Fibroblast of upper back skin (primary cell): ENCODE measurements at regions not wholly inside any gene's neighbourhood (a gene's known extent, or its start where the extent isn't known, plus 50 kb on each side); places are given as distances from the start of the nearest gene placed in this dataset.
A peak's percentile ranks its signal among the peaks of the same experiment; 100 is the strongest.

Experiments used
- DNase-seq: peaks from one replicate; pipeline ENCODE4 v3.0.0-alpha.2; 2013

GRCh38 chr16:86377251-86378022, 132.9 kb upstream of the FOXF1 start:
- DNase-seq, result no peak

DNA sequence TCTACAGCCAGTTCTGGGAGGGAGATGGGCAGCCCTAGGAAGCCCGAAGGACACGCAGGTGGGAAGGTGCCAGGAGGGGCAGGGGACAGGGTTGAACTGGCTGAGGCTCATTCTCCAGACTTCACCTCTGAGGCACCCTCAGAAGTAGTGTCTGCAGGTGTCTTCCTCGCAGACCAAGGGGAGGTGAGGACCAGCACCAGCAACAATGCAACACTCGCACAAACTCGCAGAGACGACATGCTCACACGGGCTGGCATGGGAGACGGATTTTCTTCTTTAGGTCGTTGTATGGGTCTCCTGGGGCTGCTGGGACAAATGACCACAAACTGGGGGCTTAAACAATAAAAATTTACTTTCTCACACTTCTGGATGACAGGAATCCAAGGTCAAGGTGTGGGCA, 132.2 kb upstream of the FOXF1 start:
- no peak for DNase-seq

DNA sequence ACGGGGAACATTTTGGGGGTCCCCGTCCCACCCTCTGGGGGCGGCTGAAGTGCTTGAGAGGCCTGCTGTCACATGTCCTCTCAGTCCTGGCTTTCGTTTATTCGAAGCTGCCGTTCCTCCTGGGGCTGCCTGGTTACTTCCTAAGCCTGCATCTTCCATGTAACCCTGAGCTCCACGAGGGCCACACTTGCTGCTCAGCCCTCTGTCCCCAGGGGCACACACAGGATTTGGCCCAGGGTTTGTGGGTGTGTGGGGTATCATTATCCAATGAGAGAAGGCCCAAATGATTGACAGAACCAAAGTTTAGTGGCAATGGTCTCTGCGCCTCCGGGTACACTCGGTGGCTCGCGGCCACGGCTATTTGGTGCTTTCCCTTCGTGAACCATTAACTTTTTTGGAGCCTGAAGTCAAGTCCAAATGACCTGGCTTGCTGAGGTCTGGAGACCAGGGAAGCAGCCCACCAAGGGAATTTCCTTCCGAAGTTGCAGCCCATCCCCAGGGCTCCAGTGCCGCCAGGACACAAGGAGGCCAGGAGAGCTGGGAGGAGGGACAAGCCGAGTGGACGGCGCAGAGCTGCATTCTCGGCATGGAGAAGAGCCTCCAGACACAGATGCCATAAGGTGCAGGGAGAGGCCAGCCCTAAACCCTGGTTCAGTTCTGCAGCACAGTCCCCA, 131.4 kb upstream of the FOXF1 start:
- no peak for DNase-seq

DNA sequence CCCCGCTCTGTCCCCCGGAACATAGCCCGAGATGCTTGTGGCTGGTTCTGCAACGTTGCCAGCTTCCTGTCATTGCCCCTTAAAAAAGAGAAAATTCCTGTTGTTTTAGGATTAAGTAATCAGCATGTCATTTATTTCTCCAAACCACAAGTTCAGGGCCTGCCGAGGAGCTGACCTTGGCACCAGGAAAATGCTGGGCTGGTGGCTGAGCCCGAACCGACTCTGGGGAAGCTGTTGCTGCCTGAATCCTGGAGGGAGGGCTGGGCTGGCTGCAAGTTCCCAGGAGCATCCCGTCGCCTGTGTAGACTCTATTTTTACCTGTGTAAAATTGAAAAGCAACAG, 130.9 kb upstream of the FOXF1 start:
- peak; percentile 66 for DNase-seq

GRCh38 chr16:86380030-86380429, 130.3 kb upstream of the FOXF1 start:
- no peak for DNase-seq

DNA sequence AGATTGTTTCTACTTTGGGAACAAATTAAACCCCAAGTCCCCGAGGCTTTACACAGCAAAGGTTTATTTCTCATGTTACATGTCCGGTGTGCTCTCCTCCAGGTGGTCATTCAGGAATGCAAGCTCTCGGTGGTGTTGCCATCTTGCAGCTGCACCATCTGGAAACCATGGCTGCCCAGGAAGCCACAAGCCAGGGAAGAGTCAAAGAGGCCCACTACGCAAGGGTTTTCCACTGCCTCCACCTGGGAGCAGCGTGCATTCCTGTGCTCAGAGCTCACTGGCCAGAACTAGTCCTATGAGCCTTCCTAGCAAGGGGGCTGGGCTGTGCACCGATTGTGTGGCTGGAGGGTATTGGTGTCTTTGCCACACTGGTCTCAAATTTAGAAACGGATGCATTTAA, 128.8 kb upstream of the FOXF1 start:
- DNase-seq, result peak; percentile 32

DNA sequence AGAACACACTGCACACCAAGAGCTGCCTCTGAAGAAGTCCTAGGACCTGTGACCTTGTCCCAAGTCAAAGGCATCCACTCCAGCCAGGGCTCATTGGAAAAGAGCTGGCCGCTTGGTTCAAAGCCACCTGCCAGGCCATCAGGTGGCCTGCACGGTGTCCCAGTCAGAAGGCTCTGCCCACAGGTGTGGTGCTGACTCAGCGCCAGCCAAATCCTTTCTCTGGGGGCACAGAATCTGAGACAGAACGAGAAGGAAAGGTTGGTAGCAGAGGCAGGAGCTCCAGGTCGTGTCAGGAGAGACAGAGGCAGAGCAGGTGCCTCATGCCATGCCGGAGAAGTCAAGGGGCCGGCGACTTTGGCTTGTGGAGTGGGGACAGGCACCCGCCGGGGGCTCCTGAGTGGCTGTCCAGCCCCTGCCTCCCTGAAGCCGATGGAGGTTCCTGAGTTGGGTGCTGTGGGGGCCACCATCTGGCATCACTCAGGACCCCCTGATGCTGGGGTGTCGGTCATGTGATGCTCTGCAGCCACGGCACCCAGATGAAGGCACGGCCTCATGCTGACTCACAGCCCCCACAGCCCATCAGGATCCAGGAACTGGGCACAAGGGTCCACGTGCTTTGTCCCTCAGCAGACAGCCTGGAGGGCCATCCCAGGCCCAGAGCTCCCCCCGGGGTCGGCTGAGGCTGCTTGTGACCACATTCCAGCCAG, 128.1 kb upstream of the FOXF1 start:
- DNase-seq, result no peak

DNA sequence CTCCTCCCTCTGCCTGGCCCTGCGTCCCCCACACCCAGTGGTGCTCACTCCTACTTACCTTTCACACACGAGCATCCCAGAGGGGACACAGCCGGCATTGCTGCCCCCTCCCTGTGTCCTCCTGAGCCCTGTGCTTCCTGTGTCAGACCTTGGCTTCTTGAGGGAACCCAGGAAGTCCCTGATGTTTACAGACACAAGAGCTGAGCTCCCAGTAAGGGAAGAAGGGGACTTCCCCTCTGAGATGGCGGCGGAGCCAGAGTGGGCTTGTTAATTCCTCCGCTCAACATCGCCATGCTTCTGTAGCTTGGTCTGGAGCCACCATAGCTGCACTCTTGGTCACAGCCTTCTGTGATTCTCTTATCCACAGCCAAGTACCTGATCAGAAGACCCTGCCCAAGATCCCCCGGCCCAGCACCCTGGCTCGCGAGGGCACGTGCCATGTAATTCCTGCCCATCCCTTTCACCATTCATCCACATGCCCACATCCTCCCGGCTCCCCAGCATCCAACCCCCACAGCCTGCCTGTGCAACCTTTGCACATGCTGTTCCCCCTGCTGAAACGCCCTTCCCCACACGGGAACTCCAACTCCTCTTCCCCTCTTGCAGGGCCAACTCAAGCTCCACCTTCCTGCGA, 127.4 kb upstream of the FOXF1 start:
- DNase-seq, result no peak

- peak; percentile 73 for DNase-seq
Observed at GRCh38 chr16:86383488-86384262, 126.7 kb upstream of the FOXF1 start.

DNA sequence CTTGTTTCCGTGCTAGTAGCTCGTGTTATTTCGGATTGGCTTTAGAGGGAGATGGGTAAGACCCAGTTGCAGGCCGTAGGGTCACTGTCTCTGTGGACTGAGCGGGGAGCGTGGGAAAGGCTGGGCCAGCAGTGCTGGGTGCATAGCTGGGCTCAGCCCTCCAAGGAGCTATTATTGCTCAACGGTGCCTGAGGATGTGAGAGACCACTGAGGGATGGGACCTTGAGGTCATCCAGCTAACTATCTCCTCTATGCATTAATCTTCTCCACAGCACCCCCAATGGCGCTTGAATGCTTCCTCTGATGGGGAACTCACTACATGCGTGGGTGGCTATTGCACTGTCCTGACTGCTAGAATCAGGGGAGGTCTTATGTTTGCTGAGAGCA, 126.1 kb upstream of the FOXF1 start:
- DNase-seq, result no peak

- DNase-seq, result no peak
Observed at GRCh38 chr16:86384980-86385379, 125.3 kb upstream of the FOXF1 start.

GRCh38 chr16:86387468-86388440, 122.6 kb upstream of the FOXF1 start:
- DNase-seq, result peak; percentile 95

GRCh38 chr16:86388976-86389375, 121.4 kb upstream of the FOXF1 start:
- no peak for DNase-seq

- peak; percentile 31 for DNase-seq
Observed at GRCh38 chr16:86389566-86390328, 120.6 kb upstream of the FOXF1 start.

- DNase-seq, result no peak
Observed at GRCh38 chr16:86390335-86390734, 120.0 kb upstream of the FOXF1 start.

DNA sequence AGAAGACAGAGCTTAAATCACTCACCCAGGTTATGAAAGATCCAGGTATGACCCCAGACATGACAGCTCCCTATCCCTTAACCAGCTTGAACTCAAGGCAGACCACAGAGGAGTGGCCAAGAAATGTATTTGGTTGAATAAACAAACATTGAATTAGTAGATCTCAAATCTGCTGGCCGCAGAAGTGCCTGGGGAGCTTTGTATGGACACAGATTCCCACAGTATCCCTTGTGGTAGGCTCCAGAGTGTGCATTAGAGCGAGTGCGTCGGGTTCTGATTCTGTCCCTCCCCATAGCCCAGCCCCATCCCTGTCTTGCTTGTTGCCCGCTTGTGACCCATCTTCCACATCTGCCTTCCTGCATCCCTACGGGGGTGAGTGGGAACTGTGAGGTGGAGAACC, 118.8 kb upstream of the FOXF1 start:
- DNase-seq, result no peak

DNA sequence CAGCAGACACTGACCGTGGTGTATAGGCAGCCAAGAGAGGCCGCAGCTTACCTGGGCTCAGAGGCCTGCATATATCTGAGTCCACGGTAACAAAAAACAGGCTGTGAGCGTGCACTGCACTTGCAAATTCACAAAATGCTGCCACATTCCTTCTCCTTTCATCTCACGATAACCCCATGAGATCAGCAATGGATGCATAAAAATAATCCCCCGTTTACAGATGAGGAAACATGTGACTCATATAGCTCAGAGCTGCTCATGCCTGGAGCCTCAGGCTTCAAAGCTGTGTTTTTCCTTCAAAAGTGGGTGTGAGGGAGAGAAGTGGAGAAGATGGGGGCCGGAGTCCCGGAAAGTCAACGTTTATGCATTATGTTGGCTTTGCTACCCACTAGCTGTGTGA, 118.3 kb upstream of the FOXF1 start:
- DNase-seq, result peak; percentile 71

DNA sequence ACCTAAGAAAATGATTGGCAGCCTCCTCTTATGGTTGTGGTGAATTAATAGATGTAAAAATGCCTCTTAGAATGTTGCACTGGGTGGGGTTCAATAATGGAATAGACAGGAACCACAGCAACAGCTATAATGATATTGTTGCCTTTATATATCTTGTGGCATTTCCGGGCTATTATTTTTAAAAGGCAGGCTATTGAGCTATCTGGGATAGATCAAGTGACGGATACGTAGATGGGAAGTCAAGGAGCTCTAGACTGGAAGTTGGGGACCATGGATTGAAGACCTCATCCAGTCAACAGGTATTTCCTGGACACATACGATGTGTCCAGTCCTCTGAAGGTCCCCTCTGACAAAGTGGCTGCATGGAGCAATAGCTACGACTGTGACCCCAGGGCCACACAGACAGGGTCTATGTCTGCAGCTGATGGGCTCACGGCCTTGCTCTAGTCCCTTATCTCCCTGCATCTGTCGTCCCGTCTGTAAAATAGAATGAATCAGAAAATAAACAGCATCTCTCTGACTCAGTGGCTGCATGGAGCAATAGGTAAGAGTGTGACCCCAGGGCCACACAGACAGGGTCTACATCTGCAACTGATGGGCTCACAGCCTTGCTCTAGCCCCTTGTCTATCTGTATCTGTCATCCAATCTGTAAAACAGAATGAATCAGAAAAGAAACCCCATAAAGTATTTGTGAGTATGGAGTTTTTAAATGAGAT, 117.7 kb upstream of the FOXF1 start:
- peak; percentile 34 for DNase-seq

DNA sequence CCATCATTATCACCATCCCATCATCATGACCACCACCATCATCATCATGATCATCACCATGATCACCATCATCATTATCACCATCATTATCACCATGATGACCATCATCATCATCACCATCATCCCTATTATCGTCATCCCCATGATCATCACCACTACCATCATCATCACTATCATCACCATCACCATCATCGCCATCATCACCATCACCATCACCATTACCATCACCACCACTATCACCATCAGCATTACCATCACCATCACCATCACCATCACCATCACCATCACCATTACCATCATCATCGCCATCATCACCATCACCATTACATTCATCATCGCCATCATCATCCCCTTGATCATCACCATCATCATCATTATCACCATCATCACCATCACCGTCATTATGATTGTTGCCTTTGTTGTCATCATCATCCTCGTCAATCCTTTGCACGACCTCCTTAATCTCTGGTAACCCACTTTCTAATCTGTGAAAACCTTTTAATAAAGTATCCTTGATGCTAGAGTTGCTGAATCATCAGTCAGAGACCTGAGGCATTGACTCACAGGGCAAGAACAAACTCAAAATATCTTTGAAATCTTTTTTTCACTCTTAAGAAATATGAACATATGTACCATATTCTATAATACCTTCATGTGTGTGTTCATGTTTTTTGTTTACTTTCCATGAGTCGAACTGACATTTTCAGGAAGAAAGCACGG, 116.3 kb upstream of the FOXF1 start:
- no peak for DNase-seq
